NT2/D1 (cell line): ENCODE measurements at regions not wholly inside any gene's neighbourhood (a gene's known extent, or its start where the extent isn't known, plus 50 kb on each side); places are given as distances from the start of the nearest gene placed in this dataset.

Experiments used
- SUZ12 ChIP-seq: IDR thresholded peaks from 2 replicates; pipeline ENCODE4 v1.6.1; 2011; ENCODE audit not compliant: insufficient read length, insufficient read depth; ENCODE audit errors: extremely low read depth
- YY1 ChIP-seq: IDR thresholded peaks from 2 replicates; pipeline ENCODE4 v1.6.1; 2011; ENCODE audit not compliant: insufficient read length, insufficient read depth
- ZNF274 ChIP-seq: IDR thresholded peaks from 2 replicates; pipeline ENCODE4 v1.6.1; 2011; ENCODE audit warnings: mild to moderate bottlenecking, low read depth, low read length

GRCh38 chr22:49268924-49269323 is 558.7 kb downstream of the BRD1 start:
- TF ChIP-seq SUZ12 (no peak), YY1 (no peak), ZNF274 (no peak)
